GM12892 (cell line): ENCODE measurements at regions not wholly inside any gene's neighbourhood (a gene's known extent, or its start where the extent isn't known, plus 50 kb on each side); places are given as distances from the start of the nearest gene placed in this dataset.

Experiments used
- POLR2A ChIP-seq: IDR thresholded peaks from 2 replicates; pipeline ENCODE4 v1.6.1; 2011; ENCODE audit warnings: low read depth, low read length, control low read depth
- POLR2AphosphoS5 ChIP-seq: IDR thresholded peaks from 2 replicates; pipeline ENCODE4 v1.6.1; 2011; ENCODE audit warnings: low read depth, low read length, control low read depth
- TAF1 ChIP-seq: IDR thresholded peaks from 2 replicates; pipeline ENCODE4 v1.6.1; 2011; ENCODE audit warnings: low read depth, mild to moderate bottlenecking, control low read depth, low read length, borderline replicate concordance

DNA sequence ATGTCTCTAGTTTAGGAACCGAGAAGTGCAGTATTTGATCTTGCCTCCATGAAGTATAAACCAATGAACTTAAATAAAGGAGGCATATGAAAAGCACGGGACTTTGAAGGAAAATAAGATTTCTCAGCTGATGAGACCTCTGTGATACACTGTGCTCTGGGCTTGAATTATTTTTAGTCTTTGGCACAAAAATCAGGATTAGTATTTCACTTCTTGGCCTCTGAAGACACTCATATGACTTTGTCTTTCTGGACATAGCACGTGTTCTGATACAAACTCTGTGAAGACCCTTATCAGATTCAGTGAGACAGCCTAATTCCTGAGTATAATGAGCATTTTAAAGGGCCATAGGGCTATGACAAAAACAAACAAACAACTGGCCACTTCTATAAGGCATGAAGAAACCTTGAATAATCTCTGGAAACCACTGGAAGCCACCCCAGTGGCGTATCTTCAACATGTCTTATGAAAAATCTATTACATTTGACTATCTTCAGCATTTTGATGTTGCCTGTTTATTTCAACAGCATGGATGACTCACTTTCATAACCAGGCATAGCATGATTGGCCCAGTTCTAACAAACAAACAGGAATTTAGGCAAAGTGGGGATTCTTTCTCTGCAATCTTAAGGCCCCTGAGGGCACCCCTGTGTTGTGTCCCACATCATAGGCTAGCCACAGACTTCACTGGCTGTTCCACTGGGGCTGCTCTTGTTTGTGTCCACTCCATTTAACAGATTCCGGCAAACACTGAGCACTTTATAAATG is 90.3 kb upstream of the ZNF462 start:
- TF ChIP-seq TAF1 = no peak
- TF ChIP-seq POLR2AphosphoS5 = no peak
- no peak for TF ChIP-seq POLR2A
